ENCODE measurements at regions not wholly inside any gene's neighbourhood (a gene's known extent, or its start where the extent isn't known, plus 50 kb on each side); places are given as distances from the start of the nearest gene placed in this dataset.
"Not testable (repeated sequence)": the region's sequence is repeated elsewhere in the genome, so short reads cannot be mapped to it uniquely, and the experiment has no call there.

DNA sequence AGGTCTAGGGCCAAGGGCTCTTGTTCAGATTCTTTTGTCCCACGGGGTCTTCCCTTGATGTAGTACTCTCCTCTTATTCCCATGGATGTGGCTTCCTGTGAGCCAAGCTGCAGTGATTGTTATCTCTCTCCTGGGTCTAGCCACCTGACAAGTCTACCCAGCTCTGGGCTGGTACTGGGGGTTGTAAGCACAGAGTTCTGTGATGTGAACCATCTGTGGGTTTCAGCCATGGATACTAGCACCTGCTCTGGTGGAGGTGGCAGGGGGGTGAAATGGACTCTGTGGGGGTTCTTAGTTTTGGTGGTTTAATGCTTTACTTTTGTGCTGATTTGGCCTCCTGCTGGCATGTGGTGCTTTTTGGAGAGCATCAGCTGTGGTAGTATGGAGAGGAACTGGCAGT lies 350.8 kb downstream of the DNAJB9 start:
- Histone ChIP-seq H3K4me1 (ENCODE audit: control insufficient read depth, insufficient read depth, low read length) (no peaks in the 10 kb centered on the region), H3K79me2 (ENCODE audit: control insufficient read depth, insufficient read depth, low read length) (no peaks in the 10 kb centered on the region), H3K9me3 (replicated peaks; ENCODE audit: control insufficient read depth, insufficient read depth, low read length) (no peaks in the 10 kb centered on the region), H3K36me3 (ENCODE audit: control insufficient read depth in 2 of 2, insufficient read depth in 2 of 2, low read length in 1 of 2) (no peaks in the 10 kb centered on the region), H3K4me2 (ENCODE audit: control insufficient read depth, insufficient read depth) (no peak overlapping the region), H3K27ac (ENCODE audit: control insufficient read depth, insufficient read depth) (no peak overlapping the region), H3K4me3 (no peak overlapping the region), H4K20me1 (ENCODE audit: control insufficient read depth, insufficient read depth) (no peaks in the 10 kb centered on the region), H3K27me3 (replicated peaks in 1 of 2; ENCODE audit: control insufficient read depth in 2 of 2, insufficient read depth in 2 of 2, low read length in 1 of 2) (no peaks in the 10 kb centered on the region), H3K9ac (ENCODE audit: control insufficient read depth, insufficient read depth, low read length) (no peak overlapping the region), H2AFZ (ENCODE audit: control insufficient read depth, low read depth, low read length) (no peak overlapping the region)
- DNase-seq (ENCODE audit: low read depth, low spot score) (no peak), ATAC-seq (no peak), FAIRE-seq (no peak)
- TF ChIP-seq SMAD1 (IDR thresholded peaks at IDR 0.05; ENCODE audit: low read depth, partially characterized antibody): no peak
- no peak for TF ChIP-seq POU2F2 (IDR thresholded peaks at IDR 0.05; ENCODE audit: borderline replicate concordance, low read depth, low read length)
- TF ChIP-seq NRF1 (conservative IDR thresholded peaks at IDR 0.05; ENCODE audit: low read depth, low read length): no peak
- TF ChIP-seq, protein P1, sequence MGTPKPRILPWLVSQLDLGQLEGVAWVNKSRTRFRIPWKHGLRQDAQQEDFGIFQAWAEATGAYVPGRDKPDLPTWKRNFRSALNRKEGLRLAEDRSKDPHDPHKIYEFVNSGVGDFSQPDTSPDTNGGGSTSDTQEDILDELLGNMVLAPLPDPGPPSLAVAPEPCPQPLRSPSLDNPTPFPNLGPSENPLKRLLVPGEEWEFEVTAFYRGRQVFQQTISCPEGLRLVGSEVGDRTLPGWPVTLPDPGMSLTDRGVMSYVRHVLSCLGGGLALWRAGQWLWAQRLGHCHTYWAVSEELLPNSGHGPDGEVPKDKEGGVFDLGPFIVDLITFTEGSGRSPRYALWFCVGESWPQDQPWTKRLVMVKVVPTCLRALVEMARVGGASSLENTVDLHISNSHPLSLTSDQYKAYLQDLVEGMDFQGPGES (IDR thresholded peaks at IDR 0.05): no peak
- no peak for TF ChIP-seq RB1 (IDR thresholded peaks at IDR 0.05; ENCODE audit: borderline replicate concordance)
- TF ChIP-seq SPI1 (IDR thresholded peaks at IDR 0.05; ENCODE audit: borderline replicate concordance, insufficient read depth, low read depth, low read length): no peak
- no peak for TF ChIP-seq NFYB (IDR thresholded peaks at IDR 0.05; ENCODE audit: insufficient read depth, low read depth, low read length)
- TF ChIP-seq, protein P2, sequence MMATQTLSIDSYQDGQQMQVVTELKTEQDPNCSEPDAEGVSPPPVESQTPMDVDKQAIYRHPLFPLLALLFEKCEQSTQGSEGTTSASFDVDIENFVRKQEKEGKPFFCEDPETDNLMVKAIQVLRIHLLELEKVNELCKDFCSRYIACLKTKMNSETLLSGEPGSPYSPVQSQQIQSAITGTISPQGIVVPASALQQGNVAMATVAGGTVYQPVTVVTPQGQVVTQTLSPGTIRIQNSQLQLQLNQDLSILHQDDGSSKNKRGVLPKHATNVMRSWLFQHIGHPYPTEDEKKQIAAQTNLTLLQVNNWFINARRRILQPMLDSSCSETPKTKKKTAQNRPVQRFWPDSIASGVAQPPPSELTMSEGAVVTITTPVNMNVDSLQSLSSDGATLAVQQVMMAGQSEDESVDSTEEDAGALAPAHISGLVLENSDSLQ (IDR thresholded peaks at IDR 0.05): no peak
- in situ Hi-C loops (cut with MboI) (no loop called here), intact Hi-C loops (cut with micrococcal nuclease; ENCODE audit: unreplicated experiment) (no loop called here)
- 0% methylated on average over 1 of the region's 1 CpG for WGBS (ENCODE audit: insufficient coverage, insufficient replicate concordance, low lambda C conversion rate, missing lambda C conversion rate)
- ChIA-PET SMC1A (ENCODE audit: uncharacterized antibody, unreplicated experiment) (no interaction called here), RAD21 (ENCODE audit: unreplicated experiment) (no interaction called here), CTCF (no interaction called here), POLR2A (no interaction called here)
- BruUV-seq (replicated peaks): no TSS peak

DNA sequence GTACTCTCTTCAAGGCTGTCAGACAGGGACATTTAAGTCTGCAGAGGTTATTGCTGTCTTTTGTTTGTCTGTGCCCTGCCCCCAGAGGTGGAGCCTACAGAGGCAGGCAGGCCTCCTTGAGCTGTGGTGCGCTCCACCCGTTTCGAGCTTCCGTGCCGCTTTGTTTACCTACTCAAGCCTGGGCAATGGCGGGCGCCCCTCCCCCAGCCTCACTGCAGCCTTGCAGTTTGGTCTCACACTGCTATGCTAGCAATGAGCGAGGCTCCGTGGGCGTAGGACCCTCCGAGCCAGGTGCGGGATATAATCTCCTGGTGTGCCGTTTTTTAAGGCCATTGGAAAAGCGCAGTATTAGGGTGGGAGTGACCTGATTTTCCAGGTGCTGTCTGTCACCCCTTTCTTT lies 373.4 kb downstream of the DNAJB9 start:
- POLR2A ChIA-PET; H3K4me2 ChIP-seq (ENCODE audit: control insufficient read depth, insufficient read depth); ATAC-seq; H2AFZ ChIP-seq (ENCODE audit: control insufficient read depth, low read depth, low read length); DNase-seq (ENCODE audit: low read depth, low spot score); in situ Hi-C loops (cut with MboI); H4K20me1 ChIP-seq (ENCODE audit: control insufficient read depth, insufficient read depth); H3K27me3 ChIP-seq (replicated peaks in 1 of 2; ENCODE audit: control insufficient read depth in 2 of 2, insufficient read depth in 2 of 2, low read length in 1 of 2); H3K9me3 ChIP-seq (replicated peaks; ENCODE audit: control insufficient read depth, insufficient read depth, low read length); H3K9ac ChIP-seq (ENCODE audit: control insufficient read depth, insufficient read depth, low read length); H3K36me3 ChIP-seq (ENCODE audit: control insufficient read depth in 2 of 2, insufficient read depth in 2 of 2, low read length in 1 of 2); FAIRE-seq; H3K79me2 ChIP-seq (ENCODE audit: control insufficient read depth, insufficient read depth, low read length); H3K4me3 ChIP-seq; BruUV-seq (replicated peaks); SMC1A ChIA-PET (ENCODE audit: uncharacterized antibody, unreplicated experiment); H3K27ac ChIP-seq (ENCODE audit: control insufficient read depth, insufficient read depth); H3K4me1 ChIP-seq (ENCODE audit: control insufficient read depth, insufficient read depth, low read length); CTCF ChIA-PET; intact Hi-C loops (cut with micrococcal nuclease; ENCODE audit: unreplicated experiment); RAD21 ChIA-PET (ENCODE audit: unreplicated experiment): not testable (repeated sequence)
- WGBS (ENCODE audit: insufficient coverage, insufficient replicate concordance, low lambda C conversion rate, missing lambda C conversion rate): 53% methylated on average over 14 of the region's 14 CpGs
